Neutrophil (primary cell): ENCODE measurements at regions not wholly inside any gene's neighbourhood (a gene's known extent, or its start where the extent isn't known, plus 50 kb on each side); places are given as distances from the start of the nearest gene placed in this dataset.
"Not testable (repeated sequence)": the region's sequence is repeated elsewhere in the genome, so short reads cannot be mapped to it uniquely, and the experiment has no call there.

Experiments
- H3K27ac ChIP-seq: fragments of 200-600 bp; sonication (generic); 2 replicates; pipeline ENCODE4 v1.5.1; 2016; ENCODE audit warnings: mild to moderate bottlenecking, moderate library complexity
- H3K27me3 ChIP-seq: fragments of 200-600 bp; sonication (generic); 2 replicates; pipeline ENCODE4 v1.6.0; 2016; ENCODE audit warnings: mild to moderate bottlenecking
- H3K36me3 ChIP-seq: fragments of 200-600 bp; sonication (generic); 2 replicates; pipeline ENCODE4 v1.5.1; 2017
- H3K4me1 ChIP-seq, 2 experiments: fragments of 200-600 bp in 1 of 2; sonication (generic) in 1 of 2; 1 replicate in 1 of 2; 2 replicates in 1 of 2; pipeline versions ENCODE4 v1.5.1 to v1.6.1; 2013 to 2016; ENCODE audit warnings: low read depth in 1 of 2, low read length in 1 of 2, mild to moderate bottlenecking in 1 of 2, moderate library complexity in 1 of 2; ENCODE audit not compliant: control insufficient read depth in 1 of 2, insufficient read depth in 1 of 2
- H3K4me3 ChIP-seq, 2 experiments: fragments of 200-600 bp in 1 of 2; sonication (generic) in 1 of 2; 1 replicate in 1 of 2; 2 replicates in 1 of 2; pipeline ENCODE4 v1.5.1; 2013 to 2016; ENCODE audit warnings: low read depth in 1 of 2, low read length in 1 of 2, mild to moderate bottlenecking in 1 of 2, moderate library complexity in 1 of 2
- H3K9me3 ChIP-seq: fragments of 200-600 bp; sonication (generic); 2 replicates; pipeline ENCODE4 v1.5.1; 2016
- TF ChIP-seq, protein P1 (sequence below): fragments of 200-600 bp; sonication (generic); IDR thresholded peaks from 2 replicates; pipeline ENCODE4 v1.5.1; 2016; ENCODE audit warnings: antibody characterized with exemption

GRCh38 chr4:112952313-112952700 is 97.1 kb upstream of the ANK2 start:
- Histone ChIP-seq H3K4me1 (no peaks in the 10 kb centered on the region), H3K9me3 (no peaks in the 10 kb centered on the region), H3K4me3 (no peak overlapping the region), H3K27ac (no peak overlapping the region), H3K36me3 (no peaks in the 10 kb centered on the region), H3K27me3 (no peaks in the 10 kb centered on the region)
- TF ChIP-seq, protein P1, sequence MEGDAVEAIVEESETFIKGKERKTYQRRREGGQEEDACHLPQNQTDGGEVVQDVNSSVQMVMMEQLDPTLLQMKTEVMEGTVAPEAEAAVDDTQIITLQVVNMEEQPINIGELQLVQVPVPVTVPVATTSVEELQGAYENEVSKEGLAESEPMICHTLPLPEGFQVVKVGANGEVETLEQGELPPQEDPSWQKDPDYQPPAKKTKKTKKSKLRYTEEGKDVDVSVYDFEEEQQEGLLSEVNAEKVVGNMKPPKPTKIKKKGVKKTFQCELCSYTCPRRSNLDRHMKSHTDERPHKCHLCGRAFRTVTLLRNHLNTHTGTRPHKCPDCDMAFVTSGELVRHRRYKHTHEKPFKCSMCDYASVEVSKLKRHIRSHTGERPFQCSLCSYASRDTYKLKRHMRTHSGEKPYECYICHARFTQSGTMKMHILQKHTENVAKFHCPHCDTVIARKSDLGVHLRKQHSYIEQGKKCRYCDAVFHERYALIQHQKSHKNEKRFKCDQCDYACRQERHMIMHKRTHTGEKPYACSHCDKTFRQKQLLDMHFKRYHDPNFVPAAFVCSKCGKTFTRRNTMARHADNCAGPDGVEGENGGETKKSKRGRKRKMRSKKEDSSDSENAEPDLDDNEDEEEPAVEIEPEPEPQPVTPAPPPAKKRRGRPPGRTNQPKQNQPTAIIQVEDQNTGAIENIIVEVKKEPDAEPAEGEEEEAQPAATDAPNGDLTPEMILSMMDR, result no peak

GRCh38 chr4:112953262-112953661 is 96.2 kb upstream of the ANK2 start:
- Histone ChIP-seq H3K9me3 (no peaks in the 10 kb centered on the region), H3K4me1 (no peaks in the 10 kb centered on the region), H3K27ac (no peak overlapping the region), H3K36me3 (no peaks in the 10 kb centered on the region), H3K4me3 (no peak overlapping the region), H3K27me3 (no peaks in the 10 kb centered on the region)
- TF ChIP-seq, protein P1, result no peak

DNA sequence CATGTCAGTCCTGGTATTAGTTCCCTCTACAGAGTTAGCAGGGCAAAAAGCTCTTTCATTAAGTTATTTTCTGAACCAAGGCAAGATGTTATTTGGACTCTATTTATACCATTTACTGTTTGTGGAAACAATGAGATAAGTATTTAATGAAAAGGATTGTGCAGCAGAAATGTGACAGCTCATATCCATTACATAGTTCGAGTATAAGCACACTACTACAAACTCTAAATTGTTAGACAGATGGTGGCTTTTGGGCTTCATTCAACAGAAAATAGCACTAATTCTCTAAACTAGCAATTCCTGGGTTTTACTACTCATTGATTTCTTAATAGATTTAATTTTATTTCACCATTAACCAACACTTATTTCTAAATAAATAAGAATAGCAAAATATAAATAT is 95.2 kb upstream of the ANK2 start:
- TF ChIP-seq, protein P1, result no peak
- Histone ChIP-seq H3K9me3 (no peaks in the 10 kb centered on the region), H3K36me3 (no peaks in the 10 kb centered on the region), H3K4me3 (no peak overlapping the region), H3K27me3 (no peaks in the 10 kb centered on the region), H3K4me1 (no peaks in the 10 kb centered on the region), H3K27ac (no peak overlapping the region)

- Histone ChIP-seq H3K27me3 (no peaks in the 10 kb centered on the region), H3K9me3 (no peaks in the 10 kb centered on the region), H3K4me1 (no peaks in the 10 kb centered on the region), H3K27ac (no peak overlapping the region), H3K36me3 (no peaks in the 10 kb centered on the region), H3K4me3 (no peak overlapping the region)
- TF ChIP-seq, protein P1, result no peak
These were observed 93.0 kb upstream of the ANK2 start for GRCh38 chr4:112956484-112956896.

DNA sequence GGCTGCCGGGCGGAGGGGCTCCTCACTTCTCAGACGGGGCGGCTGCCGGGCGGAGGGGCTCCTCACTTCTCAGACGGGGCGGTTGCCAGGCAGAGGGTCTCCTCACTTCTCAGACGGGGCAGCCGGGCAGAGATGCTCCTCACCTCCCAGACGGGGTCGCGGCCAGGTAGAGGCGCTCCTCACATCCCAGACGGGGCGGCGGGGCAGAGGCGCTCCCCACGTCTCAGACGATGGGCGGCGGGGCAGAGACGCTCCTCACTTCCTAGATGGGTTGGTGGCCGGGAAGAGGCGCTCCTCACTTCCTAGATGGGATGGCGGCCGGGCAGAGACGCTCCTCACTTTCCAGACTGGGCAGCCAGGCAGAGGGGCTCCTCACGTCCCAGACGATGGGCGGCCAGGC is 91.7 kb upstream of the ANK2 start:
- H3K27ac ChIP-seq, H3K36me3 ChIP-seq, H3K27me3 ChIP-seq, H3K4me1 ChIP-seq, H3K4me3 ChIP-seq, H3K9me3 ChIP-seq: not testable (repeated sequence)

- TF ChIP-seq, protein P1, result no peak
- Histone ChIP-seq H3K9me3 (no peaks in the 10 kb centered on the region), H3K4me3 (no peak overlapping the region), H3K27ac (no peak overlapping the region), H3K4me1 (no peaks in the 10 kb centered on the region), H3K36me3 (no peaks in the 10 kb centered on the region), H3K27me3 (no peaks in the 10 kb centered on the region)
These were observed 82.6 kb upstream of the ANK2 start for GRCh38 chr4:112966701-112967488.
